SKM-1 treated with dmso at 0.1 percent for 144 hours (cell line): ENCODE measurements at regions not wholly inside any gene's neighbourhood (a gene's known extent, or its start where the extent isn't known, plus 50 kb on each side); places are given as distances from the start of the nearest gene placed in this dataset.

Experiments used
- DNase-seq: peaks from one replicate; lab custom pipeline; 2025; ENCODE audit not compliant: unreplicated experiment; lab: John Stamatoyannopoulos, UW

DNA sequence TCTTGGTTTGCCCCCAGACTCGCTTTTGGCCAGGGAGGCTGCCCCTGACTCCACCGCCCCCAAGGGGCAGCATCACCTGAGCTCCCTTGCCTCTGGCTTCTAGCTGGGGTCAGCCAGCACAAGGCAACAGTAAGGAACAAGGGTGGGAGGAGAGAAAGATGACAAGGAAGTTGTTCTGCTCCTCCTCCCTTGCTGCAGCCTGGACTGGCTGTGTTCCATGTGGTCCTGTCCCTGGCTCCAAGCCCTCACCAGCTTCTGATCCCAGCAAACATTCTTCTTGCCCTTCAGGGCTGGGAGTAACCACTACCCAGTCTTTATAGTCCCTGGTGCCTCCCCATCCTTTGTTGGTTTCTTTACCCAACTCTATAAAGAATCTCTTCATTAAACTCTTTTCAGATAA lies 100.3 kb upstream of the SPIN1 start:
- no peak for DNase-seq

DNA sequence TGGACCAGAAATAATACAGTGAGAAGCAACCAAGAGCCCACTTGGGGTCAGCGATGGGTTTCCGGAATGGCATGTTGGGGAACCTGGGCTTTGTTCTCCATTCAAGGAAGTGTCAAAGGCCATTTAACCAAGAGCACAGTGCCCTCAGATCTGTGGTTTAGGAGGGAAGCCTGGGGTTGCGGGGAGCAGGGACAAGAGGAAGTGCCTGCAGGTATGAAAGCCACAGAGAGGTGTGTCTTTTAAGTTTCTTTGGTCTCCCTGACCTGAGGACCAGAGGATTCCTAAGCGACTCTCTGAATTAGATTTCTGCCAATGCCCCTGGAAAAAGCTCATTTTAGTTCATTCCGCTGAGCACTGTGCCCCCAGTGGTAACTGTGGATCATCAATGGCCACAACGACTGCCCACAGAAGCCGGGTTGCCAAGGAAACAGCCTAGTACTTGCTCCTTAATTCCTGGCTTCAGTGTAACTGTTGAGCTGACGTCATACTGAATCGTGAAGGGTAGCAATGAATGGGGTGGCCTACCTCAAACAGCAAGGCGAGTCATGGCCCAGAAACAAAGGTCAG lies 107.3 kb upstream of the SPIN1 start:
- peak; percentile 59 for DNase-seq

DNA sequence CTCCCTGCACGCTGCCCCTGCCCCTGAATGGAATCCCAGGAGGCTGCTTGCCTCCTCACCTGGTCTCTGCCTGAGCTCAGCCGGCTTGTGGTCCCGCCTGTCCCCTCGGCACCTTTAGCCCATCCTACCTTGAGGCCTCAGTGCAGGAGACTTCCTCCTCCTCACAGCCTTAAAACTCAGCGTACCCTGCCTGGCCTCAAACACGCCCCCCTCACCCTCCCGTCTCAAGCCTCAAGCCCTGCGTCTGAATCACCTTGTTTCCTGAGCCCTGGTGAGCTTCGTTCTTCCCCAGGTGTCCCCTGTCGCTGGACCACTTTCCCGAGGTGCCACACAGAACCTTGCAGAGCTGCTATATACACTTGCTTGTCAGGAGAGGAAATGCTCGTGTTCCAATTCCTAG lies 110.2 kb upstream of the SPIN1 start:
- DNase-seq = no peak

- DNase-seq = no peak
Measured at GRCh38 chr9:88274078-88274477, 114.2 kb upstream of the SPIN1 start.

- no peak for DNase-seq
Measured at GRCh38 chr9:88272986-88273385, 115.3 kb upstream of the SPIN1 start.

DNA sequence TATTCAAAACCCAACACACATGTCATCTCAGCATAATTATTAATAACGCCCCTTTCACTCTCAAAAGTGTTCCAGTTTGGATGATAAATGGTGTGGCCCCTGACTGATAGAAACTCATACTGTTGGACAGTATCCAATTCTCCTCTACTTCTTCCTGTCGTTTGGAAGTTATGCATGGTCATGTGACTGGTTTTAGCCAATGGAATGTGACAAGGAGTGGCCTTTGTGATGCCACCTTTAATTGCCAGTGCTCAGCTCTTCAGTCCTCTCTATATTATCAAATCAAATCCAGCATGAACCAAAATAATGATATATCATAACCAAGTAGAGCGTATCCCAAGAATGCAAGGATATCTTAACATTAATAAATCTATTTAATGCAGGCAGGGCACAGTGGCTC lies 117.8 kb upstream of the SPIN1 start:
- DNase-seq = no peak

GRCh38 chr9:88268886-88269285 lies 119.4 kb upstream of the SPIN1 start:
- no peak for DNase-seq

DNA sequence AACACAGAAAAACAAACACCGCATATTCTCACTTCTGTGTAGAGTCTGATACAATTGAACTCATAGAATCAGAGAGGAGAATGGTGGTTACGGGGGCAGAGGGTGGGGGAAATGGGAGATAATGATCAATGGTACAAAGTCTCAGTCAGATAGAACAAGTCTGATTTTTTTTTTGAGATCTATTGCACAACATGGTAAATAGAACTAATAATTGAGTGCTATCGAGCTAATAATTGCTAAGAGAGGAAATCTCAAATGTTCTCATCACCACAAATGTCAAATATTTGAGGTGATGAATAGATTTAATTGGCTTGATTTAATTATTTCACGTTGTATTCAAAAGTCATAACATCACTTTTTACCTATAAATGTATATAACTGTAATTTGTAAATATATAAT lies 121.0 kb upstream of the SPIN1 start:
- no peak for DNase-seq

GRCh38 chr9:88266416-88266815 lies 121.8 kb upstream of the SPIN1 start:
- no peak for DNase-seq

DNA sequence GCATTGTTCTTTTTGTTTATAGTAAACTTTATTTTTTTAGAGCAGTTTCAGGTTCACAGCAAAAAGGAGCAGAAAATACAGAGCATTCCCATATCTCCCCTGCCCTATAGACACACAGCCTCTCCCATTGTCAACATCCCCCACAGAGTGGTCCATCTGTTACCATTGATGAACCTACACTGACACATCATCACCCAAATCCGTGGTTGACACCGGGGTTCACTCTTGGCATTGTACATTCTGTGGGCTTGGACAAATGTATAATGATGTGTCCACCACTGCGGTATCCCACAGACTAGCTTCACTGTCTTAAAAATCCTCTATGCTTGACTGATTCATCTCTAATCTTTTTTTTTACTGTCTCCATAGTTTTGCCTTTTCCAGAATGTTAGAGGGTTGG lies 120.7 kb upstream of the SPATA31C2 start:
- no peak for DNase-seq

DNA sequence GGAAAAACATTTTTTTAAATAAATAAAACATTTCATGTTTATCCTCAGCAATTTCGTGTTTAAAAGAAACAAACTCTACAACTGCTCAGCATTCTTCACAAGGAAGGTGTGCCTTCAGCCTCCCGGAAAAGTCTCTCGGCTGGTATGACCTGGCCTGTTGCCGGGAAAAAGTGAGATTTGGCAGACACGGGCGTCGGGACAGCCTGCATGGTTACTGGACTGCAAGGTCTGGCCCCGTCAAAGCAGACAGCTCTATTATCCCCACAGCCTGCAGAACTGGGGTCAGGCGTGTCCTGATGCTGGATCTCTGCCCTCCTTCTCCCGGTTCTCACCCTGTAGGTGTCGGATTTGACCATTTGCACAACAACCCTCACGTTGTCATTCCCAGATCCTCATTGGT lies 120.3 kb upstream of the SPATA31C2 start:
- no peak for DNase-seq

DNA sequence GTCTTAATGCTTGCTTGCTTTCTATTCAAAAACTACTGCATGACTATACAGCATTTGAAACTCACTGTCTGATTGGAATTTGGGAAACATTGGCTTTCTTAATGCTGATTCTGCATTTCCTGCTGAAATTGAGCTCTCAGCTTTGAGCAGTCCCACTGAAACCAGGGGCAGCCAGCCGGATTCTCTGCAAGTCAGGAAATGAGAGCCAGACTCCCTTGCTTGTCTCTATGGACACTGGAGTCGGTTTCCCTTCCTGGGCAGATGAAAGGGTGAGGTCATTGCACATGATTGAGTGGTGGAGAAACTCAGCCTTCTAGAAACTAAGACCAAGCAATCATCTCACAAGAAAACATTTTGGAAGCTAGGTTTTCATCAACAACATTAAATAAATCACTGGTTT lies 119.7 kb upstream of the SPATA31C2 start:
- DNase-seq = no peak

- DNase-seq = no peak
Measured at GRCh38 chr9:88256216-88256615, 117.9 kb upstream of the SPATA31C2 start.

DNA sequence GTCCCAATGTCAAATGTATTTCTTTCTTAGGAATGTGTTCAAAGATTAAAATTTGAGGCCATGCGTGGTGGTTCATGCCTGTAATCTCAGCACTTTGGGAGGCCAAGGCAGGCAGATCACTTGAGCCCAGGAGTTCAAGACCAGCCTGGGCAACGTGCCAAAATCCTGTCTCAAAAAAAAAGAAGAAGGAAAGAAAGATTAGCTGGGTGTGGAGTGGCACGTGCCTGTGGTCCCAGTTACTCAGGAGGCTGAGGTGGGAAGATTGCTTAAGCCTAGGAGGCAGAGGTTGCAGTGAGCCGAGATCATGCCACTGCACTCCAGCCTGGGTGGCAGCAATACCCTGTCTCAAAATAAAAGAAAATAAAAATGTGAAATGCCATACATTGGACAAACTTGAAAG lies 117.5 kb upstream of the SPATA31C2 start:
- peak; percentile 8 for DNase-seq

GRCh38 chr9:88251903-88252302 lies 113.6 kb upstream of the SPATA31C2 start:
- DNase-seq = no peak

- no peak for DNase-seq
Measured at GRCh38 chr9:88243736-88244135, 105.5 kb upstream of the SPATA31C2 start.

DNA sequence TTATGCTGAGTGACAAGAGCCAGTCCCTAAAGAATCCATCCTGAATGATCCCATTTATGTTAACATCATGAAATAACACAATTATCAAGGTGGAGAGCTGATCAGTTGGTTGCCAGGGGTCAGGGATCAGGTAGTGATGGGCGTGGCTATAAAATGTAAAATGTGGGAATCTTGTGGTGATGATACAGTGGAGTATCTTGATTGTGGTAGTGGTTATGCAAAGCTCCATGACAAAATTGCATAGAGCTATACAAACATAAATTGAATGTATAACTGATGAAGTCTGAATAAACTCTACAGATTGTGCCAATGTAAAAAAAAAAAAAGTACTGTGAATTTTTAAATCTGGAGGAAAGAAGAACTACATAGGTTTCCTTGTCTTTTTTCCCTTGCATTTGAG lies 104.6 kb upstream of the SPATA31C2 start:
- DNase-seq = no peak

GRCh38 chr9:88237991-88238571 lies 99.8 kb upstream of the SPATA31C2 start:
- DNase-seq = no peak

DNA sequence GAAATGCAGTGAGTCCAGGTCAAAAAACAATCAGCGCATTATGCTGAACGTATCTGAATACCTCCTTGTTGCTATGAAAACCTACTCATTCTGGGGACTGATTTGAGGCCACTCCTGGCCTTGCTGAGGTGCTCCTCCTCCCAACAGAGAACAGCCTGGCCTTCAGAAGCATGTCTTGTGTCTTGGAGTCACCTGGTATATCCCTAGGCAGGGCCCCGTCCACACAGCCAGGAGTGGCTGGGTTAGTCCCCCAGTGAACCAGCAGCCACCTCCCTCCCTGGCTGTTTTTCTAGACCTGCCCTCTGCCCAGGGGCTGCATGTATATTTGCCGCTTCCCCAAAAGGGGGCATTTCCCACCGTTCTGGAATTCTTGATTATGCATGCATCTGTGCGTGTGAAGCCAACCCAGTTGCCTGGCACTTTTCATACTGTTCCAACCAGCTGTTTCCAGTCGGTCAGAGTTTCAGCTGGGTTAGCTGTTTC lies 99.2 kb upstream of the SPATA31C2 start:
- DNase-seq = no peak

DNA sequence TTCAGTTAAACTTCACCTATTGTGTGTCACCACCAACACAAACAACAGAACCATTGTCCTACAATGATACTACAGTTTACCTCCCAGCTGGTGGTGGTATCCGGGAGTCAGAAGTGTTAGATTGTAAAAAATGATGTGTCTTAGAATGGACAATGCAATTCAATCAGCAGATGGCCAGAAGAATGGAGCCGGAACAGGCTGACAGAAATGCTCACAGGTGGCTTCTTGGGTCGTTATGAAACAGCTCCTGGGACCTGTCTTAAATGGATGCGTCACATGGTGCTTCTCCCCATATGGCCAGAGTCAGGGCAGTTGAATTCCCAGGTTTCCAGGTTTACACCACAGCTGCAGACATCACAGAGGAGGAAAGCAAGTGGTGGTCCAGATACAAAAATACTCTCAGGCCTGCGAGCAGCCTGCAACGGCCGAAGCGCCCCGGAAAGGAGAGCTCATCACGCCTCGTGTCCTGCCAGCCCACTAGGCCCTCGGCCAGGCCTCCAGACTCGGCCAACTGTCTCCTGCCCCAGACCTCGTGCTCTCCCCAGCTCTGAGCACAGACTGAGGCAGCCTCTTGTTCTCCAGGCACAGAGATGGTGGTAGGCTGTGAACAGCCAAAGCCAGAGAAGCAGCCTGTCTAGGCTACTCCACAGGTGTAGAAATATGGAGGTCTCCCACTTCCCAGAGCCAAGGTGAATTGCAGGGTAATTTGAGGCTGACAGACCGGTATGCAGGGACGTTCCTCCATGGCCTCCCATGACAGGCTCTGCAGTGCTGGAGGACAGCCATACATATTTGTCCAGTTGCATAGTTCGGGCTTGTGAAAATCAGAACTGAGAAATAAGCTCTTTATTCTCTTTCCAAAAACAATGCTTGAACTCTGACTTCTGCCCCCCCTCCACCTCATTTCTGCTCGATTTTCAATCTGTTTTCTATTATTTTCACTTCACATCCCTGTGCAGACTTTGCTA lies 98.5 kb upstream of the SPATA31C2 start:
- DNase-seq = no peak

DNA sequence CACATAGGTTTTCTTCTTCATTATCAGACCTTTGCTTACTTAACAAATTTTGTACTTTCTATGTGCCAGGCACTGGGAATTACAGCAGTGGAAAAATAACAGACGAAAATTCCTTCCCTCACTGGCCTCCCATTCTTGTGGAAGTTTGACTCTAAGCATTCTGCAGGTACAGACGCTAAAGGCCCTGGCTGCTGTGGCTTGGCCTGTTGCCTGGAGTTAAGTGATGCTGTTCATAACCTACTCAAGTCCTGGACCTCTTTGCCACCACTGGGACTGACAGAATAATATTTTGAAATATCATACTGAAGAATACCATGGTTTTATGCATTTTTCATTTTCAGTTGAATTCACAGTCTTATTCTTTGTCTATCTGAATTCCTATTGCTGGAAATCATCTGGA lies 97.3 kb upstream of the SPATA31C2 start:
- DNase-seq = no peak

GRCh38 chr9:88234114-88234513 lies 95.8 kb upstream of the SPATA31C2 start:
- DNase-seq = no peak
